CD14-positive monocyte (primary cell): ENCODE measurements at regions not wholly inside any gene's neighbourhood (a gene's known extent, or its start where the extent isn't known, plus 50 kb on each side); places are given as distances from the start of the nearest gene placed in this dataset.
"Not testable (repeated sequence)": the region's sequence is repeated elsewhere in the genome, so short reads cannot be mapped to it uniquely, and the experiment has no call there.

ENCODE experiments used
- DNase-seq, 3 donors: peaks; one replicate each; pipeline ENCODE4 v3.0.0-alpha.2; 2011 to 2022
- H2AFZ ChIP-seq: 2 replicates; pipeline ENCODE4 v1.6.0; 2012; ENCODE audit warnings: mild to moderate bottlenecking, low read depth, low read length, inconsistent platforms; ENCODE audit not compliant: insufficient read depth, poor library complexity, severe bottlenecking
- H3K27ac ChIP-seq, 2 donors: 1 replicate in 1 of 2; 2 replicates in 1 of 2; pipeline ENCODE4 v1.5.1; 2012 to 2013; ENCODE audit warnings: low read length in 2 of 2, control low read depth in 1 of 2, inconsistent platforms in 1 of 2, low read depth in 1 of 2, mild to moderate bottlenecking in 1 of 2
- H3K27me3 ChIP-seq, 2 donors: one replicate each; pipeline versions ENCODE4 v1.6.0 to v1.6.1; 2011 to 2013; ENCODE audit warnings: low read length in 2 of 2; ENCODE audit not compliant: control insufficient read depth in 2 of 2, insufficient read depth in 2 of 2
- H3K36me3 ChIP-seq, 2 donors: replicated peaks in 1 of 2; 1 replicate in 1 of 2; 2 replicates in 1 of 2; pipeline versions ENCODE4 v1.5.1 to v1.6.1; 2012 to 2013; ENCODE audit warnings: low read length in 2 of 2, control low read depth in 1 of 2, inconsistent platforms in 1 of 2, mild to moderate bottlenecking in 1 of 2; ENCODE audit not compliant: insufficient read depth in 2 of 2, control insufficient read depth in 1 of 2
- H3K4me1 ChIP-seq, 2 donors: 1 replicate in 1 of 2; 2 replicates in 1 of 2; pipeline versions ENCODE4 v1.5.1 to v1.6.1; 2012 to 2013; ENCODE audit warnings: low read length in 2 of 2, control low read depth in 1 of 2, inconsistent platforms in 1 of 2, mild to moderate bottlenecking in 1 of 2, moderate library complexity in 1 of 2; ENCODE audit not compliant: insufficient read depth in 2 of 2, control insufficient read depth in 1 of 2
- H3K4me2 ChIP-seq: replicated peaks from 2 replicates; pipeline ENCODE3; 2012; ENCODE audit warnings: low read length, moderate library complexity, mild to moderate bottlenecking; ENCODE audit not compliant: poor library complexity, severe bottlenecking; ENCODE audit errors: extremely low read depth
- H3K4me3 ChIP-seq, 3 experiments: fragments of 200-600 bp in 1 of 3; sonication (generic) in 1 of 3; replicated peaks in 1 of 3; 1 replicate in 2 of 3; 2 replicates in 1 of 3; pipeline ENCODE4 v1.5.1; 2011 to 2013; ENCODE audit warnings: low read length in 3 of 3, mild to moderate bottlenecking in 3 of 3, control low read depth in 2 of 3, low read depth in 2 of 3, inconsistent platforms in 1 of 3, moderate library complexity in 1 of 3
- H3K79me2 ChIP-seq: 2 replicates; pipeline ENCODE4 v1.6.0; 2012; ENCODE audit warnings: mild to moderate bottlenecking, control low read depth, inconsistent platforms, low read length, moderate library complexity; ENCODE audit not compliant: insufficient read depth
- H3K9ac ChIP-seq: 2 replicates; pipeline ENCODE4 v1.6.0; 2017; ENCODE audit warnings: low read length, mild to moderate bottlenecking; ENCODE audit not compliant: insufficient read depth, poor library complexity, severe bottlenecking
- H3K9me3 ChIP-seq, 2 donors: replicated peaks in 1 of 2; 1 replicate in 1 of 2; 2 replicates in 1 of 2; pipeline versions ENCODE4 v1.5.1 to v1.6.1; 2012 to 2013; ENCODE audit warnings: low read length in 2 of 2, control low read depth in 1 of 2; ENCODE audit not compliant: control insufficient read depth in 1 of 2, insufficient read depth in 1 of 2
- H4K20me1 ChIP-seq: 2 replicates; pipeline ENCODE4 v1.6.0; 2012; ENCODE audit warnings: mild to moderate bottlenecking, low read length, control low read depth, moderate library complexity; ENCODE audit not compliant: insufficient read depth
- H3K27ac Mint-ChIP-seq, 7 donors: one replicate each; pipeline ENCODE4 v1.8.0; 2020; ENCODE audit warnings: mild to moderate bottlenecking in 7 of 7, mixed read lengths in 7 of 7, moderate library complexity in 6 of 7, inconsistent platforms in 2 of 7
- H3K27me3 Mint-ChIP-seq, 3 donors: one replicate each; pipeline ENCODE4 v1.8.0; 2021 to 2022; ENCODE audit warnings: low read depth in 3 of 3, mild to moderate bottlenecking in 3 of 3, mixed read lengths in 3 of 3, moderate library complexity in 3 of 3, inconsistent platforms in 1 of 3
- H3K36me3 Mint-ChIP-seq, 2 donors: one replicate each; pipeline ENCODE4 v1.8.0; 2020; ENCODE audit warnings: mixed read lengths in 2 of 2, inconsistent platforms in 1 of 2, mild to moderate bottlenecking in 1 of 2
- H3K4me1 Mint-ChIP-seq: one replicate; pipeline ENCODE4 v1.8.0; 2020; ENCODE audit warnings: mild to moderate bottlenecking, mixed read lengths
- H3K4me3 Mint-ChIP-seq, 2 donors: one replicate each; pipeline ENCODE4 v1.8.0; 2020; ENCODE audit warnings: mild to moderate bottlenecking in 2 of 2, mixed read lengths in 2 of 2, moderate library complexity in 1 of 2
- H3K9me3 Mint-ChIP-seq, 7 donors: one replicate each; pipeline ENCODE4 v1.8.0; 2020 to 2022; ENCODE audit warnings: mixed read lengths in 7 of 7, mild to moderate bottlenecking in 6 of 7, moderate library complexity in 6 of 7, inconsistent platforms in 2 of 7
- WGBS: methylation state at CpG from one replicate; pipeline ENCODE4 v1.1.5; 2013; ENCODE audit warnings: missing lambda C conversion rate; ENCODE audit not compliant: insufficient coverage; 5-methylcytosine and 5-hydroxymethylcytosine counted together
- intact Hi-C, 2 donors: fragments of 100-400 bp; cut with micrococcal nuclease; formaldehyde crosslinking; loops; one replicate each; pipeline versions ENCODE4 v1.15.0 to v1.15.1; 2023
- TF ChIP-seq, protein P1 (sequence below): fragments of 200-600 bp; IDR thresholded peaks from one replicate; pipeline ENCODE4 v1.8.0; 2022; ENCODE audit warnings: antibody characterized with exemption, mild to moderate bottlenecking

DNA sequence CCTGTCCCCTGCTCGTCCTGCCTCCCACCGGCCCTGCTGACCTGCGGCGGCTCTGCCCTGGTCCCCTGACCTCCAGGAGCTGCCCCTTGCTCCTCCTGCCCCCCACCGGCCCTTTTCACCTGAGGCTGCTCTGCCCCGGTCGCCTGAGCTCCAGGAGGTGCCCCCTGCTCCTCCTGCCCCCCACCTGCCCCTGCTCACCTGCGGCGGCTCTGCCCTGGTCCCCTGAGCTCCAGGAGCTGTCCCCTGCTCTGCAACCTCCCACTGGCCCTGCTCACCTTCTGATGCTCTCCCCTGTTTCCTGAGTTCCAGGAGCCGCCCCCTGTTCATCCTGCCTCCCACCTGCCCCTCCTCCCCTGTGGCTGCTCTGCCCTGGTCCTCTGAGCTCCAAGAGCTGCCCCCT, 101.3 kb downstream of the TMEM121 start:
- no peaks in the 10 kb centered on the region for H3K4me1 ChIP-seq
- 90% methylated on average over 4 of the region's 10 CpGs for WGBS
- H2AFZ ChIP-seq: no peak overlapping the region
- H3K9me3 Mint-ChIP-seq: peaks cover 9 to 15% (median 13%) of the 10 kb centered on the region in 7 donors
- no peak overlapping the region for H3K27ac ChIP-seq
- intact Hi-C loops: no loop called here
- TF ChIP-seq, protein P1, sequence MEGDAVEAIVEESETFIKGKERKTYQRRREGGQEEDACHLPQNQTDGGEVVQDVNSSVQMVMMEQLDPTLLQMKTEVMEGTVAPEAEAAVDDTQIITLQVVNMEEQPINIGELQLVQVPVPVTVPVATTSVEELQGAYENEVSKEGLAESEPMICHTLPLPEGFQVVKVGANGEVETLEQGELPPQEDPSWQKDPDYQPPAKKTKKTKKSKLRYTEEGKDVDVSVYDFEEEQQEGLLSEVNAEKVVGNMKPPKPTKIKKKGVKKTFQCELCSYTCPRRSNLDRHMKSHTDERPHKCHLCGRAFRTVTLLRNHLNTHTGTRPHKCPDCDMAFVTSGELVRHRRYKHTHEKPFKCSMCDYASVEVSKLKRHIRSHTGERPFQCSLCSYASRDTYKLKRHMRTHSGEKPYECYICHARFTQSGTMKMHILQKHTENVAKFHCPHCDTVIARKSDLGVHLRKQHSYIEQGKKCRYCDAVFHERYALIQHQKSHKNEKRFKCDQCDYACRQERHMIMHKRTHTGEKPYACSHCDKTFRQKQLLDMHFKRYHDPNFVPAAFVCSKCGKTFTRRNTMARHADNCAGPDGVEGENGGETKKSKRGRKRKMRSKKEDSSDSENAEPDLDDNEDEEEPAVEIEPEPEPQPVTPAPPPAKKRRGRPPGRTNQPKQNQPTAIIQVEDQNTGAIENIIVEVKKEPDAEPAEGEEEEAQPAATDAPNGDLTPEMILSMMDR: no peak
- no peak overlapping the region for H3K4me3 Mint-ChIP-seq
- no peaks in the 10 kb centered on the region for H3K27me3 ChIP-seq
- H3K4me1 Mint-ChIP-seq: no peaks in the 10 kb centered on the region
- H3K9me3 ChIP-seq: peaks cover 0 to 19% of the 10 kb centered on the region in 2 donors
- H3K79me2 ChIP-seq: no peaks in the 10 kb centered on the region
- H3K4me3 ChIP-seq: no peak overlapping the region
- no peak overlapping the region for H3K27ac Mint-ChIP-seq
- H3K36me3 ChIP-seq: no peaks in the 10 kb centered on the region
- H3K9ac ChIP-seq: no peak overlapping the region
- H4K20me1 ChIP-seq: no peaks in the 10 kb centered on the region
- no peak overlapping the region for H3K4me2 ChIP-seq
- peaks cover 4 to 5% (median 5%) of the 10 kb centered on the region in 3 donors for H3K27me3 Mint-ChIP-seq
- no peaks in the 10 kb centered on the region for H3K36me3 Mint-ChIP-seq
- DNase-seq: no peak

DNA sequence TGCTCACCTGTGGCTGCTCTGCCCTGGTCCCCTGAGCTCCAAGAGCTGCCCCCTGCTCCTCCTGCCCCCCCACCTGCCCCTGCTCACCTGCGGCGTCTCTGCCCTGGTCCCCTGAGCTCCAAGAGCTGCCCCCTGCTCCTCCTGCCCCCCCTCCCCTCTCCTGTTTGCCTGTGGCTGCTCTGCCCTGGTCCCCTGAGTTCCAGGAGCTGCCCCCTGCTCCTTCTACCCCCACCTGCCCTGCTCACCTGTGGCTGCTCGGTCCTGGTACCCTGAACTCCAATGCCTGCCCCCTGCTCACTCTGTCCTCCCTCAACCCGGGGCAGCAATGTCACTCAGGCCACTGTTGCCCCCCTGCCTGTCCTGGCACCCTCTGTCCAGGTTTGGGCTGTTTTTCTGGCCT, 101.7 kb downstream of the TMEM121 start:
- H4K20me1 ChIP-seq, intact Hi-C loops, H3K36me3 ChIP-seq, H3K27me3 Mint-ChIP-seq, H3K9ac ChIP-seq, H3K4me1 ChIP-seq, DNase-seq, H3K36me3 Mint-ChIP-seq, H3K4me3 Mint-ChIP-seq, H3K27me3 ChIP-seq, H2AFZ ChIP-seq, H3K4me3 ChIP-seq, H3K27ac ChIP-seq, H3K79me2 ChIP-seq, H3K4me2 ChIP-seq, H3K4me1 Mint-ChIP-seq: not testable (repeated sequence)
- Mint-ChIP-seq H3K9me3 (peaks cover 9 to 17% (median 14%) of the 10 kb centered on the region in 7 donors), H3K27ac (peak overlapping the region in 1 of 7 donors; percentile 30)
- H3K9me3 ChIP-seq: peaks cover 0 to 22% of the 10 kb centered on the region in 2 donors
- 92% methylated on average over 4 of the region's 4 CpGs for WGBS

DNA sequence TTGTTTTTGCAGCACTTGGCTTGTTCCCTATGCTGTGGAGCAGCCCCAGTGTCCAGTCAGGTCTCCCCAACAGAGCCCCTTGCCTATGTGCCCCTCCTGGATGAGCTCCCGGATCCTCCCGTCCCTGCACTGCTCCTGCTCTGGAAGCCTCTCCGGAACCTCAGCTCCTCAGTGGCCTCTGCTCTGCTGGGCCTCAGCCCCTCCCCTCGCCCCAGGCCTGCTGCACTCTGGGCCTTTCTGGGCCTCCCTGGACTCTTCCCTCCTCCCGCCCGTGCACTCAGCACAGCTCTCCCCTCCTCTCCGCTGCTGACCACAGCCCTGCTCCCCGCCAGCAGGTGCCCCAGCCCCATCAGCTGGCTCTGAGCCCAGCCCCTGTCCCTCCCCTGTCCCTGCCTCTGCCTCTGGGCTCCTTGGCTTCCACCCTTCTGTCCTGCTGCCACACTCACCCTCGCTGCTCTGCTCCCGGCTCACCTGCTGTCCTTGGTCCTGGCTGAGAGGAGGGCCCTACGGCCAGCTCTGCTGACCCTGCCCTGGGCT, 102.2 kb downstream of the TMEM121 start:
- H3K36me3 Mint-ChIP-seq, H3K9ac ChIP-seq, H4K20me1 ChIP-seq, H3K27ac ChIP-seq, H3K4me1 Mint-ChIP-seq, H2AFZ ChIP-seq, H3K79me2 ChIP-seq, H3K27me3 Mint-ChIP-seq, H3K27me3 ChIP-seq, intact Hi-C loops, H3K4me1 ChIP-seq, H3K36me3 ChIP-seq, H3K4me3 ChIP-seq, H3K4me3 Mint-ChIP-seq, H3K4me2 ChIP-seq, DNase-seq: not testable (repeated sequence)
- Mint-ChIP-seq H3K9me3 (peaks cover 9 to 17% (median 14%) of the 10 kb centered on the region in 7 donors), H3K27ac (peak overlapping the region in 1 of 7 donors; percentile 30)
- H3K9me3 ChIP-seq: peaks cover 0 to 22% of the 10 kb centered on the region in 2 donors
- 88% methylated on average over 6 of the region's 11 CpGs for WGBS

DNA sequence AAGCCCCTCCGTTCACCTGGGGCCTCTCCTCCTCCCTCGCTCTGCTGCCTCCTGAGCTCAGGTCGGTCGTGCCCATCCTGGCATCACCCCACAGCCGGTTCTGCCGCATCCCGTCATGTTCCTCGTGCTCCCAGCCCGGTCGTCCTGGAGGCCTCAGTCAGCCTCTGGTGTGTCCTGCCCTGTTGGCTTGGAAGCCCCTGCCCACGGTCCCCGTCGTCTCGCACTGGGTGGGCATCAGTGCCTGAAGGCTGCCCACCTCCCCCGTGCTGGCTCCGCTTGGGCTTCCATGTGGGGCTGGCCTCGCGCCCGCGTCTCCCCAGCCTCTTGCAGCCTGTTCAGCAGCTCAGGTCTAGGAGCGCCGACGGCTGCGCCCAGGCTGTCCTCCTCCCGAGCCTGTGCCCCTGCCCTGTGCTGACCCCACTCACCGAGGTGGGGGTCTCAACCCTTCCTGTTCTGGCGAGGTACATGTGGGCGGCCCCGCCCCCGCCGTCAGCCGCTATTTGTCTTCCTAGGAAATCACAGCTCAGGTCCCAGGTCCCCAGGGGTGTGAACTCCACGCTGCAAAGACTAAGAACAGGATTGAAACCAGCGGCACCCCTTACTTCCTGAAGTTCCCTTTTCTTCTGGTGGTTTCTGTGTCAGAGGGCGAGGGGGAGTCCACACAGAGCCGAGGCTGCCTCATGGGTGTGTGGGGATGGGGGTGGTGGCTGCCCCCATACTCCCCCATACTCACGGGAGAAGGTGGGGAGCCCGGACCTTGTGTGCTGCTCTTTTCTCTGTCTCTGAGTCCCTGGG, 102.9 kb downstream of the TMEM121 start:
- H3K4me1 ChIP-seq, H2AFZ ChIP-seq, H3K4me3 ChIP-seq, H3K27me3 Mint-ChIP-seq, DNase-seq, H3K79me2 ChIP-seq, H3K36me3 ChIP-seq, H3K27ac Mint-ChIP-seq, H3K4me1 Mint-ChIP-seq, H3K27me3 ChIP-seq, H3K4me3 Mint-ChIP-seq, intact Hi-C loops, H4K20me1 ChIP-seq, H3K27ac ChIP-seq, H3K9ac ChIP-seq, H3K36me3 Mint-ChIP-seq, H3K4me2 ChIP-seq: not testable (repeated sequence)
- H3K9me3 ChIP-seq: peaks cover 0 to 22% of the 10 kb centered on the region in 2 donors
- 87% methylated on average over 29 of the region's 38 CpGs for WGBS
- peaks cover 9 to 17% (median 14%) of the 10 kb centered on the region in 7 donors for H3K9me3 Mint-ChIP-seq
